Putamen (tissue), 1 donor: ENCODE measurements at regions not wholly inside any gene's neighbourhood (a gene's known extent, or its start where the extent isn't known, plus 50 kb on each side); places are given as distances from the start of the nearest gene placed in this dataset.
"Not testable (repeated sequence)": the region's sequence is repeated elsewhere in the genome, so short reads cannot be mapped to it uniquely, and the experiment has no call there.

Source experiments
- DNase-seq: peaks from one replicate; pipeline ENCODE4 v3.0.0-alpha.2; 2016; ENCODE audit warnings: low spot score

DNA sequence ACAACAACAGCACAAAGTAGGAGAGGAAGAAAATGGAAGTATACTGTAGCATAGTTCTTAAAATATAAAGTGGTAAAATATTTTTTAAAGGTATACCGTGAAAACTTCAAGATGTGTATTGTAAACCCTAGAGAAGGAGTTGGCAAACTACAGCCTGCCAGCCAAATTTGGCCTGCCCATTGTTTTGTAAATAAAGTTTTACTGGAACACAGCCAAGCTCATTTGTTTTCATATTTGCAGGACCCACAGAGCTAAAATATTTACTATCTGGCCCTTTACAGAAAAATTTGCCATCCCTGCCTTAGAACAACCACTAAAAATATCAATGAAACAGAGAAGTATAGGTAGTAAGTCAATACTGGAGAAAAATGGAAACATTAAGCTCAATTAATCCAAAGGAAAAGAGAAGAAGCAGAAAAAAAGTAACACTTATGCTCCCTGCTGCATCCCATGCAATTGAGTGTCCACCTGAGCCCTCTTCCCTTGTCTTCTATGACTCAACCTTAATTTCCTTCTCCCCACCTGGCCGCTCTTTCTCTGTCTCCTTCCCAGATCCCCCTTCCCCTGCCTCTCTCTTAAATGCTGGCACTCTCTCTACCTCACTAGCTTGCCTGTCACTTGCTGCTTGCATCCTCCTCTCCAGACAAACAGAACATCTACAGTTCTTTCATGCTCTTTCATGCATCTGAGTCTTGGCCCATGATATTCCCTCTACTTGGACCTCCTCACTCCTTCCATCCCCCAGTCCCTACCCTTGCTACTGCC lies 50.6 kb upstream of the FER start:
- no peak for DNase-seq

DNA sequence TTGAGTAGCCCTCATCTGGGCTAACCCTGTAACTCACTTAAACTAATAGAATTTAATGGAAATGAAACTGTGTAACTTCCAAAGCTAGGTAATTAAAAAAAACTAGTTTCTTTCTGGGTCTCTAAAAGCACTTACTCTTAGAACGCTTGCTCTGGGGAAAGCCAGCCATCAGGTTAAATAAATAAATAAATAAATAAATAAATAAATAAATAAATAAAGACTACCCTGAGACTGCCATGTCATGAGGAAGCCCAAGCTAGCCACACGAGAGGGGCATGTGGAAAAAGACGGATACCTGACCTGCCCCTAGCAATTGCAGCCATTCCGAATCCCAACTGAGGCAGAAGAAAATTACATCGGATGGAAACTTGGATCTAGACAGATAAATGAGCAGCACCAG lies 51.3 kb upstream of the FER start:
- no peak for DNase-seq

DNA sequence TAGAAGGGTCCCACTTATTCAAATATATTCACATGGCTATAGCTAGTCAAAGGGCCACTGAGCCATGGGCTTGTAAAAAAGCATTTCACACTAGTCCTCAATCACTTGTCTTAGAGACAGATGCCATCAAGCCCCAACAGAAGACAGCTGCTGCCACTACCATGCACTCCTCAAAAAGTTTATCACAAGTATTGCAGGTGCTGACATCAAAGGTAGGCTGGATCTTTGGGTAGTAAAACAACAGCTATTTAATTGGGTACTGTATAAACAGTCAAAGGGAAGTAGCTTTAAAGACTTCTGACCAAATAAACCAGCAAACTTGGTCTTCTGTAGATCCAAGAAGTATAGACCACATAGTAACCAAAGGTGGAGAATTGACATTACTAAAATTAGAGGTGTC lies 59.2 kb upstream of the FER start:
- no peak for DNase-seq

DNA sequence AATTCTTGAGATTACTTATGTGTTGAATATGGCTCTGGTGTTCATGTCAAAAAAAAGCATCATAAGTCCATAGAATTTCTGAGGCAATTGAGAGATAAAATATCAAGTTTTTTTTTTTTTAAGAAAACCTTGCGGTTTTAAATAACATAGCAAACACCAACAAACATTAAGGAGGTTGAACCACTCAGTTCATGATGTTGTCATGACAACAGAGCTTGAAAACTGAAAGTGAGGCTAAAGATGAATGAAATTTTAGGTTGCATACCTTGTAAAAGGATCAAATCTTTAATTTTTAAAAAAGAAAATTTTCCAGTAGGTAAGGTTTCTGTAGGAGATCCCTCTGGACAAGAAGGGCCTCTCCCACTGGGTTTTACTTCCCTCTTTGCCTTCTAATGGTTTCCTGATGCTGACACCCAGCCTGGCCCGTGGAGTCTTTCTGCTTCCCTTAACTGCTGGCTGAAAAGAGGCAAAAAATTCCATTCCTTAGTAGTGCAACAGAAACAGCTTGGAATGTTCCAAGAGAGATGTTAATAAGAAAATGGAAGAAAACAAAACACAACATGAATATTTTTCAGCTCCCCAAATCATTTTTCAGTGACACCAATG lies 60.0 kb upstream of the FER start:
- no peak for DNase-seq

DNA sequence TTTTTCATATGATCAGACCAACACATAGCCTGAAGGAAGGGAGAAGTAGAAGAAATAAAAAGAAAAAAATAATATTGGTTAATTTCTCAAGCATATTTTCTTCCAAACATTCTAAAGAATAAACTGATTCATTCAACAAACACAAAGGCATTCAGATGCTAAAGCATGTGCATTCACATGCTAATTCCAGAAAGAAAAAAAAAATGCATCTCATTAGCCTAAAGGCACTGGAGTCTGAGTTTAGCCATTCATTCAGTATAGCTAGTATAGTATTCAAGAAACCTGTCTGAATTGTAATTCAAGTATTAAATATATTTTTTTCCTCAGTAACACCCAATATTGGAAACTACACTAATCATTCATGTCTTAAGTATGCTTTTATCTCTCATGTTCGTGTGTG lies 61.0 kb upstream of the FER start:
- no peak for DNase-seq

DNA sequence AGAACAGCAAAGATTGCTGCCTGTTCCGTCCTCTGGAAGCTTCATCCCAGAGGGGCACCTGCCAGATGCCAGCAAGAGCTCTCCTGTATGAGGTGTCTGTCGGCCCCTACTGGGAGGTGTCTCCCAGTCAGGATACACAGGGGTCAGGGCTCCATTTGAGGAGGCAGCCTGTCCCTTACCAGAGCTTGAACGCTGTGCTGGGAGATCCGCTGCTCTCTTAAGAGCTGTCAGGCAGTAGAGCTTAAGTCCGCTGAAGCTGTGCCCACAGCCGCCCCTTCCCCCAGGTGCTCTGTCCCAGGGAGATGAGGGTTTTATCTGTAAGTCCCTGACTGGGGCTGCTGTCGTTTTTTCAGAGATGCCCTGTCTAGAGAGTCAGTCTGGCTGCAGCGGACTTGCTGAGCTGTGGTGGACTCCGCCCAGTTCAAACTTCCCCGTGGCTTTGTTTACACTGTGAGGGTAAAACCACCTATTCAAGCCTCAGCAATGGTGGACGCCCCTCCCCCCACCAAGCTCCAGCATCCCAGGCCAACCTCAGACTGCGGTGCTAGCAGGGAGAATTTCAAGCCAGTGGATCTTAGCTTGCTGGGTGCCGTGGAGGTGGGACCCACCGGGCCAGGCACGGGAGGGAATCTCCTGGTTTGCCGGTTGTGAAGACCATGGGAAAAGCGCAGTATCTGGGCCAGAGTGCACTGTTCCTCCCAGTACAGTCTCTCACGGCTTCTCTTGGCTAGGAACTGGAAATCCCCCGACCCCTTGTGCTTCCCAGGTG lies 62.1 kb upstream of the FER start:
- DNase-seq, result not testable (repeated sequence)

DNA sequence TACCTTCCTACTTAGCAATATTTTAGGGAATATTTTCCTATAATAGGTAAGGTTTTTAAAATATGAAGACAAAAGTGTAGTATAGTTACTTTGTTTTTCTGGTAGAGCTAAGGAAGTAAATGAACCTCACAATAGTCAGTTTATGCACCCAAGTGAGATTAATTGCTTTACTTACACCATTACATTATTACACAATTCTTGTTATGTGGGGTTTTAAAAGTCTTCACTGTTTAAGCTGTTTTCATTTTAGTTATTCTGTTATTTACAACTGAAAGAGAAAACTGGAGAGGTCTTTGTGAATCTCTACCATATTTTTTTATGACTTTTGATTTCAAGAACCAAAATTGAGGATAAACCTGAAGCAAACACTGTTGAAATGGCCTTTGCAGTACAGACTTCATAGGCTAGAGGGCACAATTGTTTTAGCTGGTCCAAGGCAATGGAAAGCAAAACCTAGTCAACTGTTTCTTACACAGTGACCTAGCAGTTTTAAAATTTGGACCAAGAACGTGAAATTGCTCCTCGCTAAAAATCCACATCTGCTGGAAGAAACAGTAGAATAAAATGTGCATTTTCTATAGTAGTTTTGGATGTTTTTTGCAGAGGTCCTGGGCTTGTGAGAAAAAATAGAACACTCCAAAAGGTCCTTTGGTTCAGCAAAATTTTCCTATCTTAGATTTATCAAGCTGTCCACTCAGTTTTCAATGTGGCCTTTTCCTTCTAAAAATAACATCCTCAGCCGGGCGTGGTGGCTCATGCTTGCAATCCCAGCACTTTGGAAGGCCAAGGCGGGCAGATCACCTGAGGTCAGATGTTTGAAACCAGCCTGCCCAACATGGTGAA lies 66.4 kb upstream of the FER start:
- DNase-seq, result peak; percentile 50

DNA sequence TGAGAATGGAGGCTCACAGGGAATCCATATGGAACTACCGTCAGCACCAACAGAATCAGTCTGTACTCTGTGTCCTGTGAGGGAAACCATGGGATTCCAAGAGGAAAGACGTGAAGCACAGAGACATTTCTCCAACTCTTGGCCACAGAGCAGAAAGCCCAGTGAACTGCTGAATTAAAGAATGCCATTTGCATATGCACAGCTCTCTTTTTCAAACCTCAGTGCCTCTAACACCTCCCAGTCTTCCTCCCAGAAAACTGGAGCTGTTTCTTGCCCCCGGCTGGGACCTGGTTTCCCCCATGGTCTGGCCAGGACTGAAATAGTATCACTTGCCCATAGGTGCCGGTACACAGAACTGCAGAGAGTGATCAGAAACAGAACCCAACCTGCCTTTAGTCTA lies 69.6 kb upstream of the FER start:
- DNase-seq, result no peak

DNA sequence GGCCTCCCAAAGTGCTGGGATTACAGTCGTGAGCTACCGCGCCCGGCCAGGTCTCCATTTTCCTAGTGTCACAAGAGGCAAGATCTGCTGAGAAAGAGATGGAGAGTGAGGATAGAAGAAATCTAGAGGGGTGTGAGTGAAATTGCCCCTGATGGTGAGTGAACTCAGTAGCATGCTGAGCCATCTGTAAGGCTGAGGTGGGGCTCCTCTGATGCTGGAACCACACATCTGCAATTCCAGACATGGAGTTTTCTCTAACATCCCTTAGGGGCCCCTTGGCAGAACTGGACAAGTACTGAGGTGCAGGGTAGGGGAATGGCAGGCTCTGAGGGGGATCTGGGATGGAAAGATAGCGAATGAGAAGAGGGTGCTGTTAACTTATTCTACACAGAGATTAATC lies 72.0 kb upstream of the FER start:
- no peak for DNase-seq

DNA sequence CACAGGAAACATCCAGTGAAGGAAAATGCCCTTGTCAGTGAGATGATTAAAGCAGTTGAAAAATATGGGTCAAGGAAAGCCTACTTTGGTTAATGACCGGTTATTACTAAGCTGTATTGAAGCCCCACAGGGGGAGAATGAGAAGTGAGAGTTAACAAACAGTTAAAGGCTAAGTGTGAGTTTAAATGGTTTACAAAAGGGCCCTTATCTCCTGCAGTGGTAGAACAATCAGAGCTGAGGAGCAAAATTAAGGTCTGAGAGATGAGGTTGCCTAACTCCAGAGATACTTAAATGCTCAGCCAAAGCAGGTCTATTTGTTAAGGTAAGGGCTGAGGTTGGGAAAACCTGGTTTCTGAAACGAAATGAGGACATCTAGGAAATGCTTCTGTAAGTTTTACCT lies 75.1 kb upstream of the FER start:
- DNase-seq, result no peak

DNA sequence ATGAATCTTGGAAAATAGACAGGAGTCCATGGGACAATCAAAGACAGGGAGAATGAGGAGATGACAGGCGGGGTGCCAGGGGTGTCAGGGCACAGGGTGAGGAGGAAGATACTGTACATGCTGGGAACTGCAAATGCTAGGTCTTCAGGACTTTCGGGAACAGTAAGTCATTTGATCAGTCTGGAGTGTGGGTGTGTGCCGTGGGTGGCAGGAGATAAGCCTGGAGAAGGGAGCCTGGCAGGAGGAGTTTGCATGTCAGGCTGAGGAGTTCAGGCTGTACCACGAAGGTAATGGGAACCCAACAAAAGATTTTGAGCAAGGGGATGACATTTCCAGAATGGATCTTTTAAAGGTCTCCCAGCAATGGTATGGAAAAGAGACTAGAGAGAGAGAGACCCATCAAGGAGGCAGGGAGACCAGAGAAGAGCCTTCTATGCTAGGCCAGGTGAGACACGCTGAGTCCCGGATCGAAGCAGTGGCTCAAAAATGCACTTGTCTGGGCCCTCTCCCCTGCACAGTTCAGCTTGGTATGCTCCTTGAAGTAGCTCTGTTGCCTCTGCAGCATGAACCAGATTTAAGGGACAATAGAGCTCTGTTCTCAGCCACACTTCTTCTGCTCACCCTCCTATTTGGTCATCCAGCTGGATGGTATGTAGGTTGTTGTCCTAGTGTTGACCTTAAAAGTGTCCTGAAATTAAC lies 77.0 kb upstream of the FER start:
- DNase-seq, result peak; percentile 79

DNA sequence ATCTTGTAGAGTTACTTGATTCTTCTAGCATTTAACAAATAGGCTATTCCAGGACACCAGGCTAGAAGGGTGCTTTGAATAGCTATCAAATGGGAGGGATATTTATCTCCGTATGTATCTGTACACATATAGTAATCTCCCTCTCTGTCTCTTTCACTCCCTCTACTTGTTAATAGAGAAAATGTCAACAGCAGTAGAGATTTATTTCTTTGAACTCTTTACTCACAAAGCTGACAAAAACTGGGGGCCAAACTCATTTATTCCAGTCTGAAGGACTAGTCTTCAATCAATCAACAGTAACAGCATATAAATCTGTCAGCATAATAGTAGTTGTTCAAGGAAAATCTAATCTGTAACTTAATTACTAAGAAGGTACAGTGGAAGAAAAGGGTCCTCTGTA lies 78.2 kb upstream of the FER start:
- no peak for DNase-seq

DNA sequence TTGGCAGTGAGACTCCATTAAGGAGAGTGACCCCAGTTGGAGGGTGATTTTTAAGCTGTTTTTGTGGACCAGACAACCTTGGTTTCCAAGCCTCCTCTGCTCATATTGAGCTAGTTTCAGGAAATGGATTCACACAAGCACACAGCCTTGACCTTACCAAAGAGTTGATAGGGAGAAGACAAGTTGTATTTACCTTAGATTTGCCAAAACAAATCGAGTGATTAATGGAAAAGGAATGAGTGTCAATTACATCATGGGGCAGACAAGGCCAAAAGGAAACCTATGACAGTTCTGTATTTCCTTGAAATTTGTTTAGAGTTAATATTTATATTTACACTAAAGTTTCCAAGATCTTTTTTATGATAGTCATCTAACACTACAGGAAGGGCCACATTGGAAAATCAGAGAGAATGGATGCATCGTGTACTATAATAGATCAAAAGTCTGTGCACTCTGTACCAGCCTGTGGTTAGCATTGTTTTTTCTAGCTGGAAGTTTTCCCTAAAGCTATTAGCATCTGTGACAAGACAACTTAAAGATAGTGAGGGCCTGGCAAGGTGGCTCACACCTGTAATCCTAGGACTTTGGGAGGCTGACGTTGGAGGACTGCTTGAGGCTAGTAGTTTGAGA lies 86.0 kb upstream of the FER start:
- no peak for DNase-seq

DNA sequence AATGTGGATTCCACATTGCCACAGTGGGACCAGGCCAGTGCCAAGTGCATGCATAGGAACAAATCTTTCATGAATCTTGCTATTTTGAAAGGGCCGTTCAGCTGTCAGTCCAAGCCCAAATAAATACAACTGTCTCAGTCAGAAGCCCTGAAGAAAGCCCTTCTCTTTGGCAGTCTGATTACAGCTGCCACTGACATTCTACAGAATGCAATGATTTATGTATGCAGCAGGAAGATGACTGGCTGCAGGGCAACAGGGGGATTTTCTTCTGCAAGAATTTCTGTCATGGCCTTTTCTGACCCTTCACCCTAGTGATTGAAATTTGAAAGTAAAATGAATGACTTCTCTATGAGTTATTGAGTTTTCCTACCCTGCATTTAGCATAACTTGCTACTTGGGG lies 86.7 kb upstream of the FER start:
- DNase-seq, result no peak

DNA sequence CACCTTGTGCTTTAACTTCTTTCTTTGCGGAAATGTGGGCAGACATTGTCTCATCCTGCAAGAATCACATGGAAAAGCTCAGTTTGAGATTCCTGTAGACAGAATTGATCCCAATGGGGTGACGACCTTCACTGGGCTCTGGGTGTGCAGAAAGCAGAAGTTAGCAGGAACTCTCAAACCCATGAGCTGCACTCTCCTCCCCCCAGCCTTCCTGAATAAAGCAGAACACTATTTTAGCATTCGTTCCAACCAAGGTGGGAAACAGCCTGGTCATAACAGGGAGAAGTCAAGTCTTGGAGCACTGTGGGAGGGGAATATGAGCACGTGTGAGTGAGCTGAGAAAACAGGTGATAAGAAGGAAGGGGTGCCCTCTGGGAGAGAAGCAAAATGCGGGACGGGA lies 87.4 kb upstream of the FER start:
- DNase-seq, result no peak

DNA sequence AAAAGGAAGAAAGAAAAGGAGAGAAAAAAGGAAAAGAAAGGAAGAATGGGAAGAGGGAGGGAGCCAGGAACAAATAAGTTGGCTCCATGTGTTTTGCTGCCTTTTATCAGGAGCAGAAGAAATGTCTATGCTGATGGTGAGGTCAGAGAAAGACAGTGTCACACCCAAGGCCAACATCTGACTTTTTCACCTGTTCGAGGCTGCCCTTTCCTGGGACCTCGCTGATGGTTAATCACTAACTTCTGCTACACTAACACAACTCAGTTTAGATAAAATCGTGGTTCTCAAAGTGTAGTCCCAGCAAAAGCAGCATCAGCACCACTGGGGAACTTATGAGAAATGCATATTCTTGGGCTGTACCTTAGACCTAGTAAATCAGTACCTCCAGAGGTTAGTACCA lies 88.2 kb upstream of the FER start:
- no peak for DNase-seq

DNA sequence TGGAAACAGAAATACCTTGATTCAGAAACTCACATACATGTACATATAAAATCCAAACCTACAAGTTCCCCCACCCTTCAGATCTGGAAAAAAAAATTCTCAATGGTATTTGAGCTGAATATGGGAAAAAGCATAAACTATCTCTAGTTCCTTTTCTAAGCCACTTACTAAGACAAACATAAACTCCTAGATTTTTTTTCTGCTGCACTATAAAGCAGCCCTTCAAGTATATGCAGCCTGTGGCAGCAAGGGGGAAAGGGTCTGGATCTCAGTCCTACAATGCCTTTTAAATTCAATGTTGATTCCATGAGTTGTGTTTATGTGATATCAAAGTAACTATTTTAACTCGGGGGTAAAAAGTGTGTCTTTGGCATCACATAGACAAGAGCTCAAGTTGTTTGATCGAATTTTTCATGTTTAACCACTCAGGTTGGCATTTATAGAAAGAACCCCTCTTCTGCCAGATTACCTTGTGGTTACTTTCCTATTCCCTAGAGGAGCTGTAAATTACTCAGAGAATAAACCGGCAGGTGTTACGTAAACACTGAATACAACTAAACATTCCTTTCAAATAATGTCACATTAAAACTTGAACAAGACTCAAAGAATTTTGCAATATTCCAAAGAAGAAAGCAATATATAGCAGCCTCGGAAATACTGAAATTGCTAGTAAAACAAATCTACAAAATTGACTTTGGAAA lies 91.8 kb upstream of the FER start:
- DNase-seq, result no peak

DNA sequence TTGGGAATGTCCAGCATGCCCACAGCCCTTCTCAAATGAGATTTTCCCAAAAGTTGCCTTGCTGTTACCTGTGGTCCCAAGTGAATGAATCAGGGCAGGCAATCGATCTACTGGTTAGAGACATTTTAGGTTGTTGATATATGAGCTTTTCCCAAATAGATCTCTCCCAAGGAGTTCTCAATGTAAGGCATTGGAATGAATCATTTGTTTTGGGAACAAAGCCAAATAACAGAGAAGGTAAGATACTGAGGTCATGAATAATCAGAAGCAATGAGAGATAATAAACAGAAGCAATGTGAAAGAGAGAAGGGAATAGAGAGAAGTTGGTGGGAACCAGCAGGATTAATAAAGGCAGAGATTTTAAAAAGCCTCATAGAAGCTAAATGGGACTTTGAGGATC lies 93.6 kb upstream of the FER start:
- no peak for DNase-seq

DNA sequence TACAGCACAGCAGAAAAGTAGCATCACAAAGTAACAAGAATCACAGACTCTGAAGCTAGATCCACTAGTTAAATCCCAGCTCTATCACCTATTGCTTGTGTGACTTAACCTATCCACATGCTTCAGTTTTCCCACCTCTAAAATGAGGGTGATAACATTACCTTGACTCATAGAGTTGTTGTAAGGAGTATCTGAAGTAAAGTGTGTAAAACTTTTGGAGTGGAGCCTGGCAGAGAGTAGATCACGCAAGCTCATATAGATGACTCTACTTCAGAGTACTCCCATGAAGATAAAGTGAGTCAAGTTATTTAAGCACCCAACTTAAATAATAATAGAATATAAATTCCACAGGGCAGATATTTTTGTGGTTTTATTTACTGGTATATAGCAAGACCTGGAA lies 94.5 kb upstream of the FER start:
- DNase-seq, result no peak

DNA sequence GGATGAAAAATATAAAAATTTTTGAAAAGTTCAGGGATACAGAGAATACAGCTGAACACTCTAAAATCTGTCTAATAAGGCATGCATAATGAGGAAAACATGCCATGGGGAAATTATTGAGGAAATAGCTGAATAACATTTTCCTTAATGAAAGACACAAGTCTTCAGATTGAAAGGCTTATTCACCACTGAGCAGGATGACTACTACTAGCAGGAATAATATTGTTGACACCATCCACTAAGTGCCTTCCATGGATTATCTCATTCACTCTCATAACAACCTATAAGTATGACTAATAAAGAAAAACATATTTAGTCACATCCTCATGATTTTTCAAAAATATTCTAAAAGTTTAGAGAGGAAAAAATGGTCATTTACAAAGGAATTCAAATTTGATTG lies 96.7 kb upstream of the FER start:
- DNase-seq, result no peak

DNA sequence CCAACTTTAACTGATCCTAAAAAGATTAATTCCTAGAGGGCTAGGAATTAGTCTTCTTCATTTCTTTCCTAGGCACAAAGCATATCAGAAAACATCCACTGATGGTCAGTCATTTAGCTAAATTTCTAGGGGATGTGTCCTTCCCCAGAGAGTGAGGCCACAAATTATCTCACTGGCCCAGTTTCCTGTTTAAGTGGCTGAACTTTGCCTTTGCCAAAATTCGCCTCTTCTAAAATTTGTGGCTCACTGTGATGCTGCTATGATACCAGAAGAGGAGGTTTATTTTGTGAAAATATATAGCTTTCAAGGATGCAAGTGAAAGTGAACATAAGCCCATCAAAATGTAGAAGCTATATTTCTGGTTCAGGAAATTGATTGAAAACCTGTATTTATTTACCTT lies 98.1 kb upstream of the FER start:
- no peak for DNase-seq
